NCI-H2196 (cell line): ENCODE measurements at regions not wholly inside any gene's neighbourhood (a gene's known extent, or its start where the extent isn't known, plus 50 kb on each side); places are given as distances from the start of the nearest gene placed in this dataset.

Experiments used
- DNase-seq: peaks from one replicate; lab custom pipeline; 2025; ENCODE audit not compliant: unreplicated experiment; lab: John Stamatoyannopoulos, UW

DNA sequence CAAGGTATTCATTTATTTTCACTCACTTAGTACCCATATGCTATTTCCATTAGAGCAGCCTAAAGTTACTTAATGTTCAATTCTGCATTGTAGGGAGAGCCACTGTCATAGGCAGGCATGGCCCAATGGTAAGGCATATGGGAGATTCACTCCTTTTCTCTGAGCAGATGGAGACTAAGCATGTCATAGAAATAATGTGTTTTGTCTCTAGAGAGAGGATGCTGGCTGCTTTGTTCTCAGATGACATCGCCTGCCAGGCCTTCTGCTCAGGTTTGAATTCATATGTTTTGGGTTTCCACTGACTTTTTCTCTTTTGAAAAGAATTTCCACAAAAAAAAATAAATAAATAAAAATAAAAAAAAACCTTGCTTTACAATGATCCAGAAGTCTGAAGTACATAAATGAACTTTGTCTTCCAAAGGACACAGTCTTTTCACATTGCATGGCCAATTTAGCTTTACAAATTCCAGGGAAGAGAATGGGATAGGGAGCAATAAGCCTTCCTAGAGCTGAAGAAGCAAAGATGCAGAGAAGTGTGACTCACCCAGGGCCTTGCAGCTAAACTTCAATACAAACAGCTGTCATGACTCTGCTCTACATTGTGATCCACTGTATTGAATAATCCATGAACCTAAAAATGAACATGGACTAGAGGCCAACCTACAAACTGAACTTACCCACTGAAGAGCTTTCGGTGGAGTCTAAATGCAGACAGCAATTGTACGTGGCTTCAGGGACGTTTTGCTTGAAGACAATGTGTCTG lies 422.5 kb downstream of the CMPK2 start:
- DNase-seq = no peak

DNA sequence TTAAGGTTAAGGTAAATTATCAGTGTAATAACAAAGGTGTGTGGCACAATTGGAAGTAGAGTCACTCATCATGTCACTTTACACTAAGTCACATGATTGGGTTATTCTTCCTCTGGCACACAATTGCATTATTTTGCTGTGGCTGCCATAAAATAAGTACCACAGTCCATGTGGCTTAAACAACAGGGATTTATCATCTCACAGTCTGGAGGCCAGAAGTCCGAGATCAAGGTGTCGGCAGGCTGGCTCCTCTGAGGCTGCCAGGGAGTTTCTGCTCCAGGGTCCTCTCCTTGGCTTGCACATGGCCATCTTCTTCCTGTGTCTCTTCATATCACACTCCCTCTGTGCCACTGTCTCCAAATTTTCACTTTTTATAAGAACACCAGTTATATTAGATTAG lies 421.2 kb downstream of the CMPK2 start:
- no peak for DNase-seq

DNA sequence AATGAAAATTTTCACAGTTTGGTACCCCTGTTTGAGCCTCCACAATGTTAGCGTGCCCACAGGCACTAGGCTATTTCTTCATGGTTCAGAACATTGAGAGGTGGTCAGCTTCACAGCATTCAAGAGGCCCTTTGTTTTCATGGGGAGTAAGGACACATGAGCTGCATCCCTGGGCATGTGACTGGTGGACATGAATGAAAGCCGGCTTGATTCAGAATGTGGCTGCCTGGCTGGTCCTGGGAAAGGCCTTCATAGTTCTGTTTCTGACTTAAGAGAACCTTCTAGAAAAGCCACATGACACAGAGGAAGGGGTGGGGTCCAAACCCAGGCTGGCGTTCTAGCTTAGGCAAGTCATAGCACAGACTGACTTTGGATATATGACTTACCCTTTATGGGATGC lies 420.6 kb downstream of the CMPK2 start:
- DNase-seq = no peak

DNA sequence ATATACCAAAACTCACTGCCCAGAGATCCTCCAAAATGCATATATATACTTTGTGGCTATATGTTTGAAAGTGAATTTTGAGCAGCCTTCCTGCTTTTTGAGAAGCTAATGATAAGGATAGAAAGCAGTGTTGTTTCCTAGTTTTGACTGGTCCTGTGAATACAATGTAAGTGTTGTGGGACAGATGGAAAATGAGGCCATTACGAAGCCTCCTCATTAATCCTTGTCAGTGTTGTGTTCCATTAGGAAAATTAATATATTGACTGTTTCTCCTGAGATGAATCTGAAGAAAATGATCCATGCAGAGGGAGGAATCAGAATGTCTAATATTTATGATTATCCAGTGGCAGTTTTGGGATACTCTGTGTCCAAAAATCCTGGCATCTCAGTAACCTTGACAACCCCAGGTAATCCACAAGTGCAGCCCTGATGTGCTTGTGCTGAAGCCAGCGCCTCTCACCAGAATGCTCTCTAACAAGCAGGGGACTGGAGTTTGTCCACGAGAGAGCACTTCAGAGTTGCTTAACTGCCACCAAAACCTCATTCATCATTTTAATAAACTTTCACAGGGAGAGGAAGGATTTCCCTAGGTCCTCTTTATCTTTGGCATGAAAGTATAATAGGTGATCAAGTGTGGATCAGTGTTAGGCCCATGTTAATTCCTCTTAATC lies 418.6 kb downstream of the CMPK2 start:
- no peak for DNase-seq

DNA sequence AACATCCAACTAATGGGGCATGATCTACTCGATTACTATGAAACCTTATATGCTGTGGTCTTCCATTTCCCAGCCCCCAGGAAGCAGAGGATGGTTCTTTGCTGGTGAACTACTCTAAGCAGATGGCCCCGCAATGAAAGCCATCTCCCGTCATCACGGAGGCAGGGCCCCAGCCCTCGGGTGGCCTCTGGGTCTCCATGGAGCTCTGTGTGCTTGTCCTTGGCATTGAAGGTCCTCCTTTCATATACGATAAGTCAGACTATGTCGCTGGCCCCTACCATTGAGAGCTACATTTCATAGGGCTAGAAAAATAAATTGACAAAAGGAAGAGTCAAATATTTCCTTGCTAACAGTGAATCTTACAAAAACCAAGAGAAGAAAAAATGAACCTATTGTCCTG lies 416.8 kb downstream of the CMPK2 start:
- no peak for DNase-seq

DNA sequence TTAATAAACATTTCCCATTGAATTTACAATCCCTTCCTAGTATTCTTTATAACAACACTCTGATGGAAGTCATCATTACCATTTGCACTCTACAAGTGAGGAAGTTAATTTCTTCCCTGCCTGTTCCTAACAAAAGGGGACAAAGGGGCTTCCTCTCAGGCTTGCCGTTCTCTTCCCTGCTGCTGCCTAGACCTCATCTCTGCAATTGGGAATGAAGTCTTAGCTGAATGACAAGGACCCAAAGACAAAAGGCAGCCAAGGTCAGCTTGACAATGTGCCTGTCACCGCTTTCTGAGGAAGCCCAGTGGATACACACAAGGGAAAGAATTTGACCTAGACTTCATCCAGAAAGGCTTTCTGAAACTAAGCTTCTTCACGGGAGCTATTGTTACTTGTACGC lies 416.4 kb downstream of the CMPK2 start:
- no peak for DNase-seq

DNA sequence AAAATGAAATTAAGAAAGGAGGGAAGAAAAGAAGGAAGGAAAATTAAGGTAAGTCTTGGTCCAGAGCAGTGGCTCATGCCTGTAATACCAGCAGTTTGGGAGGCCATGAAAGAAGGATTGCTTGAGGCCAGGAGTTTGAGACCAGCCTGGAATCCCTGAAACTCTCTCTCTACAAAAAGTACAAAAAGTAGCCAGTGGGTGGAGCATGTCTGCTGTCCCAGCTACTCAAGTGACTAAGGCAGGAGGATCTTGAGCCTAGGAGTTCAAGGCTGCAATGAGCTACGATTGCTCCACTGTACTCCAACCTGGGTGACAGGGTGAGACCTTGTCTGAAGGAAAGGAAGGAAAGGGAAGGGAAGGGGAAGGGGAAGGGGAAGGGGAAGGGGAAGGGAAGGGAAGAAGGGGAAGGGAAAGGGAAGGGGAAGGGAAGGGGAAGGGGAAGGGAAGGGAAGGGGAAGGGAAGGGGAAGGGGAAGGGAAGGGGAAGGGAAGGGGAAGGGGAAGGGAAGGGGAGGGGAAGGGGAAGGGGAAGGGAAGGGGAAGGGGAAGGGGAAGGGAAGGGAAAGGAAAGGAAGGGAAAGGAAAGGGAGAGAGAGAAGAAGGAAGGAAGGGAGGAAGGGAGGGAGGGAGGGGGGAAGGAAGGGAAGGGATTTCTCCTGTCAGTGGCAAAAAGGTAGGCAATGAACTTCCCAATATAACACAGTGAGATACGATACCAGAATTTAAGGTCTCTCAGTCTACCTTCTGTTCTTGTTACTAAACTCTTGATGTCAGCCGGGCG lies 412.8 kb downstream of the CMPK2 start:
- no peak for DNase-seq

DNA sequence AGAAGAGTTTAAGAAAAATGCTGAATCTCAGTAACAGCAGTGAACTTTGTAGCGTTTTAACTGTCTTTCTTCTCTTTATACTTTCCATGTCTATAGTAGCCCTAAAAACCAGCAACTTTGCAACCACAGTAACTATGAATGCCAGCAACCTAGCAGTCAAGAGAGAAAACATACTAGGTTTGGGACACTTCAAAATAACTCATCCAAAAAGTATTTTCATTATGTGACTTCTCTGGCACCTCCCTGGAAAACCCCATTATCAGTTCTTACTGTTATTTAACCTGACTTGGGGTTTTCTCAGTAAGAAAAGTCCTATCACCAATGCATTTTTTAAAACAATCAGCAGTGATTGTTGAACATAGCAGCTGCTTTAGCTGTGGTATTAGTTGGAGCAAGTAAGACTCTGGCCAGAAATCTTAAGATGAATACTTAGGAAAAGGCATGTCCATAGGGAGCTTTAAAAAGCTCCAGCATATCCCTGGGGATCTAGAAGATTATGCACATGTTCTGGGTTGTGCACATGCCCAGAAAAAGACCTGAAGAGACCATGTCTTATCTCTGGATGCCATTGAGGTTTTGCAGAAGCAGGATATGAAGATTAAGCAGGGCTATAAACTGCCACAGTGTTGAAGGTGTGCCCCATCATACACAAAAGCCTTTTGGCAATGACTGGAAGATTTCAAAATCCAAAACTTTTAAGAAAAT lies 411.3 kb downstream of the CMPK2 start:
- no peak for DNase-seq

DNA sequence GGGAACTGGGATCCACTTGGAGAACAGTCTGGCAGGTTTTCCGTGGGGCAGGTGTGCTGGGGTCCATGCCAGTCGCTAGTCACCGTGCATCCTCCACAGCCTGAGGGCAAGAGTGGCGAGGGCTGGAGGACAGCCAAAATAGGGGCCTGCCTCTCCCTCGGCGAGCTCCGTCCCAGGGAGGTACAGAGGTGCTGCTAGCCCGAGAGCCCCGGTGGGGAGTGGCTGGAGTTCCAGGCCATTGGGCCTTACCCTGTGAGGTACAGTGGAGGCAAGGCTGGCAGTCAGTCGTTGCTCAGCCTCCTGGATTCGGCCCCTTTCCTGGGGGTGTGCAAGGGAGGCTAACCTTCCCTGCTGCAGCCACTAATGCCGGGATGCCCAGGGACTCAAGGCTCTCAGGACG lies 406.6 kb downstream of the CMPK2 start:
- DNase-seq = no peak

DNA sequence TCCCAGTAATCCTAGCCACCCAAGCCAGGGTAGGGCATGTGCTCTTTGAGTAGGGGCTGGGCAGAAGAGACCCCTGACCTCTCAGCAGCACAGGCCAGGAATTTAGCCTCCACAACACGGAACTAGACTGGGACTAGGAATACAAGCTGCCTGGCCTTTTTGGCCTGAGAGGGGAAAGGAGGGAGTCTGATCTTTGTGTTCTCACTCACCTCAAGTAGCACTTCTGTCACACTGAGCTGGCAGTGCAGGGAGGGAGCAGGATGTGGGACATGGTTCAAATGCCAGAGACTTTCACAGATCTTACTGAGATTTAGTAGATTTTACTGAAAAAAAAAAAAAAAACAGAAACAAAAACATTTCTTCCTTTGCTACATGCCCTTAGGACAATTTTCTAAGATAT lies 395.2 kb downstream of the CMPK2 start:
- DNase-seq = no peak

DNA sequence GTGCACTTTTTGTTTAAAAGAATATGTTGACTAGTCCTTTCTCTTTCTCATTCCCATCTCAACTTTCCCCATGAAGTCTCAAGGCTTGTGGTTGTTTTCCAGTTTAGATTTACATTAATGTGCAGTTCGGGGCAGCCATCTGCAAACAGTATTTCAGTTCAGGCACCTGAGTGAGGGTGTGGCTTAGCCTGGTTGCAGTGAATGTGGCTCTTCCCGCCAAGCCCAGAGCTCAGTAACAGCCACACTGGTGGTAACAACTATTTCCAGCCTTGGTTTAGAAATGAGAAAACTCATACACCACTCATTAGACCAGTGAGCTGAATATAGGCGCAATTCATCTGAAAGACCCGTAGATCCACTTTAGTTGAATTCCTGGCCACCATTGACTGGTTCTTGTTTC lies 394.3 kb downstream of the CMPK2 start:
- no peak for DNase-seq

DNA sequence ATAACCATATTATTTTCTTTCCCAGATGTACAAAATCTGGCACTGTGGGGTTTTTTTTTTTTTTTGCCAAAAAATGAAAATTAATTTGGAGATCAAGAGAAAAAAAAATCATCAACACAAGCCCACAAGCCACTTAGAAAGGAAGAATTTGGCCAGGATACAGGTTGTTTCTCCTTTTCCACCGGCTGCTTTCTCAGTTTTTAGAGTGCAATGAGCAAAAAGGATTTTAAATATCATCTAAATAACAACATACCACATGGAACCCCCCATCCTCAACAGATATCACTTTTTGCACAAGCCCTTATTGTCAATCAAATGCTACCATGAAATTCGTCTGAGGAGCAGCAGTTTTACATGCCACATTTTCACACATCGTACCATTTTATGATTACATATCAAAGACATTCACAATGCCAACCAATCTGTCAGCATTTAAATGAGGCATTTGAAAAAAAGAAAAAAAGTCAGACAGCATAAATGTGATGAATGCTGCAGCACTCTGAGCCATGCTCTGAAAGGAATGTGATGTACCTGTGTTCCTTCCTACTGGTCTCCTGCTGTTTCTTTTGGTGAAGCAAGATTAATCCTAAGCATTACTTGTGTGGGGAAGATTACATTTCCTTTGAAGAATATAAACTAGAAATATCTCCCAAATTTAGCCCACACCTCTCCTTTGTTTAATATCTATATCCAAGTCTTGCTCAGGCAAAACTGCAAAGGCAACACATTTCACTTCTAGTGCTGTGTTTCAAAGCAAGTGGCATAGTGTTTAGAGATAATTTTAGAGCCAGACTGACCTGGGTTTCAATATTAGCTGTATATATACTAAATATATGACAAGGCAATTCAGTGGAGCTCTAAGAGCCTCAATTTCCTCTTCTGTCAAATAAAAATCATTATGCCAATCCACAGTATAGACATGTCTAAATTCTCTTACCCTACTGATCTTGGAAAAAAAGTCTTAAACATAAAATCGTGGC lies 391.3 kb downstream of the CMPK2 start:
- no peak for DNase-seq

DNA sequence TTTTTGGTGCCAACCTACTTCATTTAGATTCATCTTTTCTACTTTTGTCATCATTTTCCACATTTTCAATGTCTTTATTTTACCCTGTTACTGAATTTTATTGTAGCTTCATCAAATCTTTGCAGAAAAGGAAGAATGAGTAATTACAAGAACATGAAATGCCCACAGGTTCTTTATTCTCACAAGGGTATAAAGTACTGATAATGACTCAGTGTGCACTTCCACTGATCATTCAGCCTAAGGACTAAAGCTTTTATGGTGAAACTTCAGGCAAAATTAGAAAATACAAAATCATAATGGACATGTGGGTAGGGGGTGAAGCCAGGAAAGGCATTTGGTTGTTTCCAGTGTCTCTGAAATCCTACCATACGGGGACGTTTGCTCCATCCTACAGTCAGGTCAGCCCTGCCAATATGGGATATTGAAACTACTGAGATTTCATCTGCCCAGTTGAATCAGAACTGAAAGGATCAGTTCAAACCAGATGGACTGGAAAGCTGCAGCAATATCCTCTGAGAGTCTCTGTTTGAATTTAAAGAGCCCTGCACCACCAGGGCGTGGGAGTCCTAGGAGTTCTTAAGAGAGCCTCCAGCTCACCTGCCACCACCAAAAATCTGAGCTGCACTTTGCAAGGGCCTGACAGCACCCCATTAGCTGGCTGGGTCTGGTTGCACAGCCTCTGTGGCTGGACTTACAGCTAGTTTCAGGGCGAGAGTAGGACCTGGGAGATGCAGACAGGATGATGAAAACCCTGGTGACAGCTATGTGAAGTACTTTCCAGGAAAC lies 390.4 kb downstream of the CMPK2 start:
- no peak for DNase-seq

DNA sequence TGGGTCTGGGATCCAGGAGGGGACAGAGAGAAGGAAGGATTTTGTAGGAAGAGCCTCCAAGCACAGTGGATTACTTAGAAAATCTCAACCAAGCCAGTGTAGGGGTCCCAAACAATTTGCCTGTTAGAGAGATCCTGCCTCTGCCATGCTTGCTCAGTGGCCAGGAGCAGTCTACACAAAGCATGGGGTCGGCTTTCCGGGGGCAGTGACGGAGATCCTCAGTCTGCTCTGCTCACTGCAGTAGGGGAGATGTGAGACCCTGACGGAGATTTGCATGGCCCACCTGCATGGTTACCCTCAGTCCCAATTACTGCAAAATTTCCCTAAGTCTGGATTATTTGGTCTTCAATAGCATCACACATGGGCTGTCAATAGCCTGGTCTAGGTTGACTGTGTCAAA lies 385.2 kb downstream of the CMPK2 start:
- no peak for DNase-seq

DNA sequence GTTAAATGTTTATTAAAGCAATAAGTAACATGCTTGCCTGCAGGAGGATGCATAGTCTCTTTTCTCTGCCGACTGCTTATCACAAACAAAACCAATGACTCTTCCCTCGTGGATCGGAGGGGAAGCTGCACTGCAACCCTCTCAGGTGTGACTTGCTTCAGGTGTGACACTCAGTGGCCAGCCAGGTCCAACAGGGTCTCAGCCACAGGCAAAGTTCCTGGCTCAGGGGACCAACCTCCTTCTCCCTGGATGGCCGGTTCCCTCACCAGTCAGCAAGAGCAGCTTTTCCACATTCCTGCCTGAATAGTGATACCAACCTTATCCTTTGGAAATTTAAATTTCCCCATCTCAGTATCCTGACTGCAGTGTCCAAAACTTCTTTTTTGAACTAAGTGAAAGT lies 383.5 kb downstream of the CMPK2 start:
- DNase-seq = no peak

DNA sequence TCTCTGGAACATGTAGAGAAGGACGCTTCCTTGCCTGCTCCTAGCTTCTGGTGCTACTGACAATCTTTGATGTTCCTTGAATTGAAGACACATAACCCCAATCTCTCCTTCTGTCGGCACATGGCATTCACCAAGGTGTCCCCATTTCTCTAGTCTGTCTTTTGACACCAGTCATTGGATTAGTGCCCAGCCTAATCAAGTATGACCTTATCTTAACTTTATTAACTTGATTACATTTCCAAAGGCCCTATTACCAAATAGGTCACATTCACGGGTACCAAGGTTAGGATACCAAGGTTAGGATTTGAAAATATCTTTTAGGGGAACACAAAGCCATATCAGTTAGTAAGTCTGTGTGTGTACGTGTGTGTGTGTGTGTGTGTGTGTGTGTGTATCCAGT lies 377.9 kb downstream of the CMPK2 start:
- no peak for DNase-seq

DNA sequence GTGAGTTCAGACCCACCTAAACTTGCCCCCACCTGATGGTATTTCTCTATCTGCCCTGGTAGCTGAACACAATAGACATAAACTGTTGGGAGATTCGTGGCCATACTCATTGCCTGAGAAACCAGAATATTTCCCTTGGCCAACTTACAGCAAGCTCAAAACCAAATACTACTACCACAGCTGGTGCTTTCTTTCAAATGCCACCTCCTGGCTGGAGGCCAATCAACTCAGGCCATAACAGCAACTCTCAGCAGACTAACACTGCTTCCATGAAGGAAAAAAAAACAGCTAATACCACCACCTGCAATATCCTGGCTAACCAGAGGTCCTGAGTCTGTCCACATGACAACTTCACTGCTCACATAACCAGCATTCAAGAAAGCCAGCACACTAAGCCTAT lies 373.1 kb downstream of the CMPK2 start:
- no peak for DNase-seq

DNA sequence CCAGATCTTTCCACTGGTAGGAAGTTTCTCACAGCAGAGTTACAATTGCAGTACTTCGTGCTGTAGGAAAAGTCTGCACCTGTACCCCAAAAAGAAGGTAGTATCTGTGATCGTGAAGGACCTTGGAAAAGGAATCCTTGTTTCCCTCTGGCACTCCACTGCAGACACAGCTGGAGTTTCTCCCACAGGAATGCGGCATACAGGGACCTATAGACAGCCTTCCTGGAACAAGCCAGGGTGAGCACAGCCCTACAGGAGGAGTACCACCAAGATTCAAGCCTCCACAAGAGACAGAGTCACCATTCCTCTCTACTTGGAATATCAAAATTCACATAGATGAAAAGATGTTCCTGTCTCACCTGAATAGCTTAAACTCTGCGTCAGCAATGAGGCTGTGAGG lies 372.4 kb downstream of the CMPK2 start:
- no peak for DNase-seq

DNA sequence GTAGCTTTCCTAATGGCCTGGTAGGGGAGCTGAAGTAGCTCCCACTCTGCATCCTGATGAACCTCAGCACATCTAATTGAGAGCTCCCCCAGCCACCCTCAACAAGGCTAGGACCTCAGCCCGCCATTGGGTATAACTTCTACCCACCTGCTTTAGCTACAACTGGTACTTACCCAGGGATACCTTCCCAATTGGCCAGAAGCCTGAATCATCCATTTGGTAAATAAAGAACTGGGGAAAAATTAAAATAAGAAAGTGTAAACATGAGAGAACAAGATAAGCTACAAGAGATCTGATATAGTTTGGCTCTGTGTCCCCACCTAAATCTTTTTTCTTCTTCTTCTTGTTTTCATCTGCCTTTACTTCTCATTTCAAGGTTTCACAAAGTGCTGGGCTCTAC lies 372.0 kb downstream of the CMPK2 start:
- no peak for DNase-seq

DNA sequence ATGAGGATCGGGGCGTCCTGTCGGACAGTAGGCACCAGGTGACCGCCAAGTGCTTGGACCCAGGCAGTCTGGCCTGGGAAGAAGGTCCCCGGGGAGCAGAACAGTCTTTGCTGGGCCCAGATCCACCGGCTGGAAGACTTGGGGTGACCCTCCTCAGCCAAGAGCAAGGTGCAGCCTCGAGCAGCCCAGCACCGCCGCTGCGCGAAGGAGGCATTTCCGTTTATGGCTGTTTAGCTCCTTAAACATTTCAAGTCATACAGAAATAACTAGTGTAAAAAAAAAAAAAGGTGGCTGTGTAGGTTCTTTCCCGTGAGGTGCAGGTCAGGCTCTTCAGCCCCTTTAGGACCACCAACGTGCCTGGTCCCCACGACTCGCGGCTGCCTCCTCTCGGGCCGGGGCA lies 370.2 kb downstream of the CMPK2 start:
- no peak for DNase-seq
